Activated CD8-positive, alpha-beta memory T cell treated with anti-CD3 and anti-CD28 coated beads for 1 hour (primary cell): ENCODE measurements at regions not wholly inside any gene's neighbourhood (a gene's known extent, or its start where the extent isn't known, plus 50 kb on each side); places are given as distances from the start of the nearest gene placed in this dataset.
"Not testable (repeated sequence)": the region's sequence is repeated elsewhere in the genome, so short reads cannot be mapped to it uniquely, and the experiment has no call there.

Experiments
- DNase-seq, 2 donors: peaks; one replicate each; pipeline ENCODE4 v3.0.0-alpha.2; 2020; ENCODE audit warnings: low read depth in 1 of 2; ENCODE audit errors: extremely low read depth in 1 of 2

DNA sequence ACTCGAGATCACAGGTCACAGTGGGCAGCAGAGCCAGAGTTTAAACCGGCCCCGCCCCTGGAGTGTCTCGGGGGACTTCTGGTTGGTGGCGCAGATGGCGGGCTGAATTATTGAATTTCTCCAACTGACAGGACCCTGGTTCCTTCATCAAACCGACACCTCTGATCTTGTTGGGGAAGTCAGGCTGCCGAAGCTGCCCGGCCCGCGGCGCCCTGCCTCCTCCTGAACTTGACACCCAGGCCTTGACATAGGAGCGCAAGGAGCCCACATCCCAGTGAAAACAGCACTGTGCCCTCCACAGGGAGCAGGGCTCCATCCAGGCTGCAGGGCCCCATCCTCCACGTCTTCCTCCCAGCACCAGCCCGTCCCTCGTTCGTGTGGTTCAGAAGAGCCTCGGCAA lies 105.2 kb downstream of the OLFM1 start:
- DNase-seq: no peak

DNA sequence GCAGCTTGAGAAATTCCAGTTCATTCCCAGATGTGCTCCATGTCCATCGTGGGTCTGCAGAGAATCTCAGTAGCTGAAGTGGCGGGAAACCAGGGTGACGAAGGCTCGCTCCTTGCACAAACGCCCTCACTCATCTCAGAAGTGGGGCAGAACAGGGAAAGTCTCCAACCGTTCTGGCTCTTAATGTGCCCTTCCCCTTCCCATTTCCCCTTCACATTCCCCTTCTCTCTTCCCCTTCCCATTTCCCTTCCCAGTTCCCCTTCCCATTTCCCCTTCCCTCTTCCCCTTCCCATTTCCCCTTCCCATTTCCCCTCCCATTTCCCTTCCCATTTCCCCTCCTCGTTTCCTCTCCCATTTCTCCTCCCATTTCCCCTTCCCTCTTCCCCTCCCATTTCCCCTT lies 108.5 kb downstream of the OLFM1 start:
- not testable (repeated sequence) for DNase-seq

DNA sequence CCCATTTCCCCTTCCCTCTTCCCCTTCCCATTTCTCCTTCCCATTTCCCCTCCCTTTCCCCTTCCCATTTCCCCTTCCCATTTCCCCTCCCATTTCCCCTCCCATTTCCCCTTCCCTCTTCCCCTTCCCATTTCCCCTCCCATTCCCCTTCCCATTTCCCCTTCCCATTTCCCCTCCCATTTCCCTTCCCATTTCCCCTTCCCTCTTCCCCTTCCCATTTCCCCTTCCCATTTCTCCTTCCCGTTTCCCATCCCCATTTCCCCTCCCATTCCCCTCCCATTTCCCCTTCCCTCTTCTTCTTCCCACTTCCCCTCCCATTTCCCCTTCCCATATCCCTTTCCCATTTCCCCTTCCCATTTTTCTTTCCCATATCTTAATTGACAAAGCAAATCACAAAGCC lies 109.0 kb downstream of the OLFM1 start:
- no peak for DNase-seq

DNA sequence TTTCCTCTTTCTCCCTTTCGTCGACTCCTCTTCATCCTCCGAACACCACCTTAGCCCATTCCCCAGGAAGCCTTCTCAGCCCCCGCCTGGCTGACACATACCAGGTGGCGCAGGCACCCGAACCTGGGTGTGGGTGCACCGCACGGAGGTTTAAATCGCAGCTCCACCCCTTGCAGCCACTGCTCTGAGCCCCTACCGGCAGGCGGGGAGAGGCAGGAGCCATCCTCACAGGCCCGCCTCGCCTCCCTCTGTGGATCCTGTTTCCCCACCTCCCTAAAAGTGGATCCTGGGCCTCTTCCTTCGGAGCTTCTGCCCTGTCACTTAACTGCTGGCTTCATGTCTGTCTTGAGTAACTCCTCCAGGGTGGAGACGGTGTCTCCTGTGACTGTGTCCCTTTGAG lies 110.7 kb downstream of the OLFM1 start:
- DNase-seq: no peak

DNA sequence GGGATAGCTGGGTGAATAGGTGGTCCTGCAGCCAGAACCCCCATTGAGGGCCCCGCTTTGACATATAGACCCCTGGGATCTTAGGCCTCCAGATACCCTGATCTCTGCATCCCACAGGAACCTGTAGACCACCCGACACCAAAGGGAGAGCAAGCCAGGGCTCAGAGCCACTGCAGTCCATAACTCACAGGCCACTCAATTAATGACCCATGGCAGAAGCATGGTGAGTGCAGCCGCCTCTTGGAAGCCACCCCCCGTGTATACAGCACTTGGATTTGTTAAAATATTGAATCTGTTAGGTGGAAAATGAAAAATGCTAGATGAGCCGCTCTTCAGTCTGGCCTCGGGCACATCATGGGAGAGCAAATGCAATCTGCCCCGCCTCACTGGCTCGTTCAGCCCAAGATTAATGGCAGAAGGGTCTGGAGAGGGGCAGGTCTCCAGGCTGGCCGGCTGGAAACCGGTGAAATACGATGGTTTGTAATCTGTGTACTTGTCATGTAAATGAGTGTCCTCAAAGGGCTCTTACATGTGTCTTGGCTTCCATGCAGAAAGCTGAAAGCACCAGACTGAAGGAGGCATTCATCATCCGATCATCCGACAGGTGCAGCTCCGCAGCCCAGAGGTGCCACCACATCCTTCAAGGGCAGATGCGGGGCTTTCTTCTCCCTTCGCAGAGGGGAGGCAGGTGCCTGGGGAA lies 111.3 kb downstream of the OLFM1 start:
- DNase-seq: no peak

DNA sequence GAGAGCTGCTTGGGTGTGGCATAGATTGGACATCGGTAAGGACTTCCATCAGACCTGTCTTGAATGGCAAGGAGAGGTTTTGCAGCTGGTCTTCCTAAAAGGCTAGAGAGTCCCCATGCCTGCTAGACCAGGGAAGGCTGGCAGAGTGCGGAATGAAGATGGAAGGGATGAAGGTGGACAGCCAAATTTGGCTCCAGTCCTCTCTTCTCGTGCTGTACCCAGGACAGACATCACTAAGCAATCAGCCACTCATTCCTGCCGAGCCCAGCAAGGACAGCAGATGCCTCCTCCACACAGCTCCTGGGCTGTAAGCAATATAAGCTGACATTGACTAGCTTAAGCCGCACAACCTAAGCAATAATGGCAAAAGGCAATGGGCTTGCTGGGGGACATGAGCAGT lies 112.0 kb downstream of the OLFM1 start:
- no peak for DNase-seq

DNA sequence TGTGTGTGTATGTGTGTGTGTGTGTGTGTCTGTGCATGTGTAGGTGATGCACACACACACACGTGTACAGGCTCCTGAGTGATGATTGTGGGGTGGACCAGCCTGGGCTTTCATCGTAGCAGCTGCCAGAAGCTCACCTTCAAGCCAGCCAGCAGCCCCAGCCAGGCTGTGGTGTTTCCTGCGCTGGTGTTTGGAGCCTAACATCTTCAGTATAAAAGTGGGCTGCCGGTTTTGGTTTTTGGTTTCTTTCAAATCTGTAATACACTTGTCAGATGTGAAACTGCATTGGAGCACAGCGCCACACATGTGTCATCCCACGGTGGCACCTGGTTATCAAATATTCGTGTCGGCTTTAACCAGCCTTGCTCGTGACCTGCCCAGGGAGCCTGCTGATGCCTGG lies 114.2 kb downstream of the OLFM1 start:
- no peak for DNase-seq

DNA sequence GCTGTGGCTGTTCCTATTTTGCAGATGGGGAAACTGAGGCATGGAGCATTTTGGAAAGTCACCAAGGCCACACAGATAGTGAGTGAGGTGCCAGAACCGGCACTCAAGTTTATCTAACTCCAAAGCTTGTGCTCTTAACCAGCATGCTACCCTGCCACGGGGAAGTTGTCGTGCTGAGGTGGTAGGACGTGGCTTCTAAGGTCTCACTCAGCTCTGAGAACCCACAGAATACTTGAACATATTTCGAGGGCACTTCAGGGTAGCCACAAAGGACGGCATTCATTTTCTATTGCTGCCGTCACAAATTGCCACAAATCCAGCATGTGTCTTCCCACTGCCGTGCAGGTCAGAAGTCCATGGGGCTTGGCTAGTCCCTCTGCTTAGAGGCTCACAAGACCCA lies 116.7 kb downstream of the OLFM1 start:
- no peak for DNase-seq

DNA sequence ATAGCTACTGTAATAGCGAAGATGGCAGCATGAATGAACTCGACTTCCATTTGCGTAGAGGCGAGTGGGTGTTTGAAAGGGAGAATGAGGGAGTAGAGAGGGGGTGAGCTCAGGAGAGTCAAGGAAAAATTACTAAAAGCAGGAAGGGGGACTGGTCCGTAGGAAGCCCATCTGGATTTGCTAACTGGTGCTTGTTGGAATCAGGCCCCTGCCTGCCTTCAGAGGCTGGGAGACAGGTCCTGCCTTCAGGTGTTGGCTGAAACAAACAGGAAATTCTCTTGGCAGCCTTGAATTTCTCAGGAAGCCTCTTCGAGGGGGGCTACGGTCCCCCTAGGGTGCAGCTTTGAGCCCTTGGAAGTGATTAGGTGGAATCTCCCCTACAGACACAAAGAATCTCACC lies 121.7 kb downstream of the OLFM1 start:
- no peak for DNase-seq

DNA sequence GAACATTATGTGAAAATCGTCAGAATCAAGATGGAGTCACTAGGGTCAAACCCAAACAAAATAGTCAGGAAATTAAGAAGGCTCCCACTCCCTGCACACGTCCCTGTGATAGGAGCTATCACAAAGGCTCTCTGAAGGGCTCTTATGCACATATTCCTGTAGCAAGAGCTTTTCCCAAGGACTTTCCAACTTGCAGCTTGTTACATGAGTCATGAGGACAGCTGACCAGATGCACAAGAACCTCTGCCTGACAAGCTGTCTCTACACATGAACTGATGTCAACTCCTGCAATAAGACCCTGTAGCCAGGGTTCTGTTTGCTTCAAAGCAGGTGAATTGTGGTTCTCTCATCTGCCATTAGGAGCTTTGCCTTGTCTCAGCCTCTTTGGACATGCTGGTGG lies 122.4 kb downstream of the OLFM1 start:
- DNase-seq: no peak

DNA sequence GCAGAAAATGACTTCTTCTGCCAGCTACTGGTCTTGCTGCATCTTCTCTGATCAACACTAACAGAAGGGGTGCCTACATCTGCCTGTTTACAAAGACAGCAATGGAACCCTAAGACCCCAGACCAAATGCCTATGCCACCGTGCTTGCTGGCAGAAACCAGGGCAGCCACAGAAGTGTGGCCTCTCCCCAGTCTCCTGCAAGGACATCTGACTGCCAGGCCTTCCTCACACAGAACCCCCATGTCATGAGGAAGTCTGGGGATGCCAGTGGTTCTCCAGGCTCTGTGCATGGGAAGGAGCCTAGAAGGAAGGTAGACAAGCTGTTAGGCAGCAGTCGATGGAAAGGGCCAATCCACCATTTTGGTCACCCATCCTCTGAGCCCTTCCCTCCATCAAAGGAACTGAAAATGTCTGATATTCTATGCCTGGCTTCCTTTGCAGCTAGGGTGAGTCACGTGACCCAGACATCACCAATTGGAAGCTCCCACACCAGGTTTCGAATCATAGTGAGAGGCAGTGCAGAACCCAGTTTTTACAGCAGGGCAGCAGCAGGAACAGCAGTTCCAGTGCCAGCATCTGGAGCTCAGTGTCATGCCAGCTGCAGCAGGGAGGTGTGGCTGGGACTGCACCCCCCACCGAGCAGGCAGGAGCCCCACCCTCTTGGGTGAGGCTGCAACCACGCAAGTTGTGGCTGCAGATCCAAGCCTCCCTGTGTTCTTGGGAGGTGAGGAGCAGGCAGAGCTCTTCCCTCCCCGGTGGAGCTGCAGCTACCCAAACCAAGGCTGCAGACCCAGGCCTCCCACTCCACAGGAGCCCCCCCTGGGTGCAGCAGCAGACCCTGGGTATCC lies 123.4 kb downstream of the OLFM1 start:
- DNase-seq: no peak

DNA sequence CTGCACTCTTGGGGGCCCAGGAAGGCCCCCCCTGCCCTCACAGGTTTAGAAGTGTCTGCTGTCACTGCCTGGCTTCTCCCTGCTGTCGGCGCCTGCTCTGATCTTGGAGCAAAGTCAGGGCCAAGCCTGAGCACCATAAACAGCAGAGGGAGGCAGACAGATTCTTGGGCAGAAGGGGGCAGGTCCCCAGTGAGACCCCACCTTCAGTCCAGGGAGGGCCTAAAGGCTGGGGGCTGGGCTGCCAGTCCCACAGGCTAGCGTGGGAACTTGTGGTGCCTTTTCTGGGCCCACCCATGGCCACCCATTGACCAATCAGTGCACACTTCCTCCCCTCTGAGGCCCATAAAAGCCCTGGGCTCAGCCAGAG lies 124.0 kb downstream of the OLFM1 start:
- DNase-seq: no peak

DNA sequence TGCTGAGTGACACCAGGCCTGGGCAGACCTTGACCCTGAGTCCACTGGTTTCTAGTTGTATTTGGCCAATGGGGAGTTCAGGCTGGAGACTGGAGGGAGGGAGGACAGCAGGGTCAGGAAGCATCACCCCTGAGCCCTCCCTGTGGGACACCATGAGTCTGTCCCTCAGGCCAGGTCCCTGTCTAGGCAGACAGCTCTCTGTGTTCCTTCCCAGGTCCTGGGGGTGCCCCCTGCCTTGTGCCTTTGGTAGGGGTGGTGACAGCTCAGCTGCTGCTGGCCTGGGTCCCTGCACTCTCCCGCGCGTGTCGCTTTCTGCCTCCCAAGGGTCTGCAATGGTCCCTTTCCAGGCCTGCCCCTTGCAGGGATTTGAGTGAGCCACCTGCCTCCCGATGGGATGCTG lies 125.5 kb downstream of the OLFM1 start:
- no peak for DNase-seq

DNA sequence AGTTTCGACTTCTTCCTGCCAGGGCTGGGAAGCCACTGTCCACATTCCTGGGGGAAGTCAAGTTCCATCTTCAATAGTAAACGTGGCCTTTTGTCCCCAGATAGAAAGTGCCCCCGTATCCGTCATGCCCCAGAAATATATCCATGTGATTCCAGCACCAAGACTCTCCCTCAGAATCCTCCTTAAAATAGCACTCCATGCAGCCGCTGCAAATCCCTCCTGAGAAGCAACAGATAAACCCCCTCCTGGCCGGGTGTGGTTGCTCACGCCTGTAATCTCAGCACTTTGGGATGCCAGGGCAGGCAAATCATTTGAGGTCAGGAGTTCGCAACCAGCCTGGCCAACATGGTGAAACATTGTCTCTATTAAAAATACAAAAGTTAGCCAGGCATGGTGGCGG lies 126.1 kb downstream of the OLFM1 start:
- DNase-seq: no peak

DNA sequence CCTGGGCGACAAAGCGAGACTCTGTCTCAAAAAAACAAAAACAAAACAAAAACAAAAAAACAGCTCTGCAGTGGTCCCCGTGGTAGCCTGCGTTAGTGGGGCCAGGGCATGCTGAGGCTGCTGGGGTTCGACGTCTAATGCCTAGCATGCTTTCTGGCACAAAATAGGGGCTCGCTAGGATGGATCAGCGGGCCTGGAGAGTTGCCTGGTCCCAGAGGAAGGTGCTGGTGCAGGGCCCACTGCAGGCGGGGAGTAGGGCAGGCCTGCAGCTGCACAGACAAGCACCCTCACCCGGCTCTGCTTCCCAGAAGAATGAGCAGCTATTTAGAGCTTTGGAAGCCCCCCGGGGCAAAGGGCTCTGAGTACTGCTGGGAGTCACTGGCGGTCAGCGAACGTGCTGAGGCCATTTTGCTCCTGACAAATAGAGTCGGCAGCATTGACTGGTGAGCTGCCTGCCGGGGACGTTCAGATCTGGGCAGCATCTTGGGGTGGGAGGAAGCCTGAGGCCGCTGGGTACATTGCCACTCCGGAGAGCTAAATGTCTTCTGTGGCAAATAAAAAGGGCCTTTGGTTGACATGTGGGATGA lies 126.7 kb downstream of the OLFM1 start:
- DNase-seq: no peak

DNA sequence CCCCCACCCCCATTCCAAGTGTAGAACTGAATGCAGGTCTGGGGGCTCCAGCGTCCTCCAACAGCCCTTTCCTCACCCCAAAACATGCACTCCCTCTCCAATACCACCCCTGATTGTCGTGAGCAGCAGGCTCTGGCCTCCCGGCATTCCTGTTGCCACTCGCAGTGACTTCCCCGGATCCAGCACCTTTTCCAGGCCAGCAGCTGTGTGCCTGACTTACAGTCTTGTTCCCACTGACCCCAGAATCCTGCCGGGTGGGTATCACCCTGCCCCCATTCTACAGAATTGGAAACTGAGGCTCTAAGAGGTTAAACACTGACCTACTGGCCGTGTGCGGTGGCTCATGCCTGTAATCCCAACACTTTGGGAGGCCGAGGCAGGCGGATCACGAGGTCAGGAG lies 127.2 kb downstream of the OLFM1 start:
- no peak for DNase-seq

DNA sequence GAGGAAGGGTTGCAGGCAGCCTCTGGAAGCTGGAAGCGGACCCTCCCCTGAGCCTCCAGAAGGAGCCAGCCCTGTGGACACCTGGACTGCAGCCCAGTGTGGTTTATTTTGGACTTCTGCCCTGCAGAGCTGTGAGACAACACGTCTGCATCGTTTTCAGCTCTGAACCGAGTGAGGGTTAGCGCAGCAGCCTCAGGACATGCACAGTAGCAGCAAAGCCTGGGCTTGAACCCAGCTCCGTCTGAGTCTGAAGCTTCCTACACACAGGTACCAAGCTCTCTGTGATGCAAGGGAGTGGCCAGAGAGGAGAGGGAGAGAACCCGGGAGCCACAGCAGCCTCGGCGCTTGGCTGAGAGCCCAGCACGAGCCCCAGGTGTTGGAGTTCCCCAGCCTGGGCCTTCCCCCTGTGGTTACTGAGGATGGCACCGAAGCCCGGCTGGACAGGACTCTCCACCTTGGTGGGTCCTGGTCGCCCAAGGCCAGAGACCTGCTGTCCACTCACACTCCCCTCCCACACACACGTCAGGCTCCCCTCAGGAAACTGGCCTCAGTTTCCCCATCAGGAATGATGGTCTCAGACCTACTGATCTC lies 128.2 kb downstream of the OLFM1 start:
- DNase-seq: no peak

DNA sequence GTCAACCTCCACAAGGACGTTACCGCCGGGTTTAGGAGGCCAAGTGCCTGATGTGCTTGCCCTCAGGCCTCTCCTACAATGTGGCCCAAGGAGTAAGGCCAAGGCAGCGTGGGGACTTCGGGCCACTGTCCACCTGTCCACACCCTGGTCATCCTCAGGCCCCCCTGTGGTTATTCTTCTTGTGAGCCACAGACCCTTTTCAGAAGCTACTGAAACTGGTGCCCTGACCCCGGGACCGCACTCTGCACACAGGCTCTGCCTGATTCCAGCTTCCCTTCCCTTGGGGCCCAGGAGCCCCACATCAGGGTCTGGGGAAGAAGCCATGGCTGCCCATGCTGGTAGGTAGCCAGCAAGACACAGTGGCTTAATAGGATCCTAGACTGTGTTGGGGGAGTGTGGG lies 128.8 kb downstream of the OLFM1 start:
- no peak for DNase-seq

DNA sequence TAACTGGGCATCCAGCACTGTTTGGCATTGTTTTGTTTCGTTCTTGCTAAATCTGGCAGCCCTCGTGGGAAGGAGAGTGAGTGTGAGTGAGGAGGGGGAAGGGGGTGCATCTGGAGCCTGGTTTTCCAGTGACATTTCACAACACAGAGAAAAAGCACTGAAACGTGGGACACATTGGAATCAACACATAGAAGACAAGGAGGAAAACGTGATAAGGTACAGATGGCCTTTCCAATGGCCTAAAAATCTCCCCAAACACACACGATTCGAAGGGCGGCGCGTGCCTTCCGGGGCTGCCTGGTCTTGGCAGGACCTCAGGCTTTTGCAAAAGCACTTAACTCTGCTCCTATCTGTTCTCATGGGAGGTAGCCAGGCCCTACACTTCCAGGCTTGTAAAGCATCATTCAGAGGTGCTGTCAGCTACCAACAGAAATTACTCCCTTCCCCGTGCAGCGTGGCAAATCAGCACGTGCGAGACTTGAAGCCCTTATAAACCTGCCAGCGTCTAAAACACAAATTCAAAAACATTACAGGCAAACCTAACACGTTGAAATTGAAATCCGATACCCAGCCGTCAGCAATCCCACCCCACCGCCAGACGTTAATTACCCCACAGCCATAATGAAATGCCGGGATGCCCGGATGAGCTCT lies 129.4 kb downstream of the OLFM1 start:
- DNase-seq: no peak

DNA sequence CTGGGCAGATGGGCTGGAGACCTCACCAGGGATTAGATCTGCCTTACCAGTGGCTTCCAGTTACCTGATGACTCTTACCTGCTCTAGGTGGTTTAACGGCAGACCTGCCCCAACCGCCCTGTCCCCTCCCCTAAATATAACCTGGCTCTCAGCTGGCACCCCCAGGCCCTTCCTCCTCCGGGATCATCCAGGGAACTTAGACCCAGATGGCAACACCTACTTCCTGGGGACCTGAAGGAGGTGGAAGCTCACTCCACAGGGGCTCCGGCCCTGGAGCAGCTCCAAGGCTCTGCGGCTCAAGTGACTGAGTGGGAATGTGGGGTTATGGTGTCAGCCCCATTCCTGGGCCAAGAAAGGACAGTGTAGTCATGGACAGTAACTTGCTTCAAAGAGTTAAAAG lies 130.4 kb downstream of the OLFM1 start:
- no peak for DNase-seq
